Prostate gland (tissue), 2 donors: ENCODE measurements at regions not wholly inside any gene's neighbourhood (a gene's known extent, or its start where the extent isn't known, plus 50 kb on each side); places are given as distances from the start of the nearest gene placed in this dataset.

Source experiments
- DNase-seq: peaks from one replicate; pipeline ENCODE4 v3.0.0-alpha.2; 2019; ENCODE audit warnings: low spot score
- H3K27ac ChIP-seq, 2 donors: fragments of 200-600 bp; sonication (generic); 2 replicates each; pipeline ENCODE4 v1.5.1; 2017 to 2019
- H3K27me3 ChIP-seq: fragments of 200-600 bp; sonication (generic); replicated peaks from 2 replicates; pipeline ENCODE4 v1.5.1; 2019; ENCODE audit not compliant: insufficient read depth
- H3K36me3 ChIP-seq, 2 donors: fragments of 200-600 bp; sonication (generic); 1 replicate in 1 of 2; 2 replicates in 1 of 2; pipeline versions ENCODE4 v1.5.1 to v1.8.1; 2017 to 2019
- H3K4me1 ChIP-seq: fragments of 200-600 bp; sonication (generic); replicated peaks from 2 replicates; pipeline ENCODE4 v1.5.1; 2019
- H3K4me3 ChIP-seq, 2 donors: fragments of 200-600 bp; sonication (generic); 2 replicates each; pipeline ENCODE4 v1.5.1; 2017 to 2019
- H3K9me3 ChIP-seq: fragments of 200-600 bp; sonication (generic); 2 replicates; pipeline ENCODE4 v1.5.1; 2017
- POLR2A ChIP-seq: fragments of 450-650 bp; IDR thresholded peaks from one replicate; pipeline ENCODE4 v1.6.1; 2016; ENCODE audit warnings: antibody characterized with exemption, mild to moderate bottlenecking
- POLR2AphosphoS5 ChIP-seq: sonication (generic); formaldehyde crosslinking; IDR thresholded peaks from one replicate; pipeline ENCODE4 v1.6.1; 2017; ENCODE audit warnings: antibody characterized with exemption
- WGBS: methylation state at CpG from one replicate; pipeline ENCODE4 v1.1.5; 2018; 5-methylcytosine and 5-hydroxymethylcytosine counted together
- intact Hi-C: fragments of 100-400 bp; cut with DNase I; formaldehyde crosslinking; loops from one replicate; pipeline ENCODE4 v1.14.2; 2022
- TF ChIP-seq, protein P1 (sequence below), 4 experiments: fragments of 200-600 bp in 2 of 4; fragments of 450-650 bp in 2 of 4; sonication (generic) in 2 of 4; IDR thresholded peaks; 1 replicate in 3 of 4; 2 replicates in 1 of 4; pipeline ENCODE4 v1.5.1; 2016 to 2019; ENCODE audit warnings: antibody characterized with exemption in 4 of 4, mild to moderate bottlenecking in 2 of 4, moderate library complexity in 2 of 4

DNA sequence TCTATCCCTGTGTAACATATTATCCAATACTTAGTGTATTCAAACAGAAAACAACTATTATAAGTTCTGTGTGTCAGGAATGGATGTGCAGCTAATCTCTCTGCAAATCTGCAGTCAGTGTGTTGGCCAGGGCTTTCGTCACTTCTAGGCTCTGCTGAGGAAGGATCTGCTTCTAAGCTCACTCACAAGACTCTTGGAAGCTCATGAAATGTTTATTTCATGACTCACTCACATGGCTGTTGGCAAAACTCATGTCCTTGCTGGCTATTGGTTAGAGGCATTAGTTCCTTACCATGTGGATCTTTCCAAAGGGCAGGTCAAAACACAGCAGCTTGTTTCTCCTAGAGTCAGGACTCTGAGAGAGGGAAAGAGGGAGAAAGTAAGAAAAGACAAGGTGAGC, 367.4 kb upstream of the SMARCA2 start:
- 36% methylated on average over 1 of the region's 1 CpG for WGBS
- intact Hi-C loops, result no loop called here
- Histone ChIP-seq H3K9me3 (no peaks in the 10 kb centered on the region), H3K4me3 (no peak overlapping the region), H3K27ac (no peak overlapping the region), H3K27me3 (no peaks in the 10 kb centered on the region), H3K4me1 (no peaks in the 10 kb centered on the region), H3K36me3 (no peaks in the 10 kb centered on the region)
- TF ChIP-seq, protein P1, sequence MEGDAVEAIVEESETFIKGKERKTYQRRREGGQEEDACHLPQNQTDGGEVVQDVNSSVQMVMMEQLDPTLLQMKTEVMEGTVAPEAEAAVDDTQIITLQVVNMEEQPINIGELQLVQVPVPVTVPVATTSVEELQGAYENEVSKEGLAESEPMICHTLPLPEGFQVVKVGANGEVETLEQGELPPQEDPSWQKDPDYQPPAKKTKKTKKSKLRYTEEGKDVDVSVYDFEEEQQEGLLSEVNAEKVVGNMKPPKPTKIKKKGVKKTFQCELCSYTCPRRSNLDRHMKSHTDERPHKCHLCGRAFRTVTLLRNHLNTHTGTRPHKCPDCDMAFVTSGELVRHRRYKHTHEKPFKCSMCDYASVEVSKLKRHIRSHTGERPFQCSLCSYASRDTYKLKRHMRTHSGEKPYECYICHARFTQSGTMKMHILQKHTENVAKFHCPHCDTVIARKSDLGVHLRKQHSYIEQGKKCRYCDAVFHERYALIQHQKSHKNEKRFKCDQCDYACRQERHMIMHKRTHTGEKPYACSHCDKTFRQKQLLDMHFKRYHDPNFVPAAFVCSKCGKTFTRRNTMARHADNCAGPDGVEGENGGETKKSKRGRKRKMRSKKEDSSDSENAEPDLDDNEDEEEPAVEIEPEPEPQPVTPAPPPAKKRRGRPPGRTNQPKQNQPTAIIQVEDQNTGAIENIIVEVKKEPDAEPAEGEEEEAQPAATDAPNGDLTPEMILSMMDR (IDR thresholded peaks at IDR 0.05), result no peak
- TF ChIP-seq POLR2AphosphoS5 (no peak), POLR2A (no peak)
- no peak for DNase-seq

DNA sequence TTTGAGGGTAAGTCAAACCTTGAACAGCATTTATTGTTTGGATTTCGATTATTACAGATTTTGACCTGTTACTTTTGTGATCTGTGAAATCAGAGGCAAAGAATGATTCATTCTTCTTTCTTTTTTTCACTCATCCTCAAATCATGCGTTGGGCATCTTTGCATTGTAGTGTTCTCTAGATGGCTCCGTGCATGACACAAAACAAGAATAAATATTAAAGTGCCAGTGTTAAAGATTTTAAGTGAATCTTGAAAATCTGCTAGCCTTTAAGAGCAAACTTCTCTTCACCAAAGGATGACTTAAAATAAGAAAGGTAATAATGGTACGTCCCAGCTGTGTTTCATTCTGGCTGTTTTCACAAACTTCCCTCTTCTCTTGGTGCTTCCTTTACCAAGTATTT, 361.9 kb upstream of the SMARCA2 start:
- no peaks in the 10 kb centered on the region for H3K9me3 ChIP-seq
- 76% methylated on average over 4 of the region's 4 CpGs for WGBS
- H3K27ac ChIP-seq, result no peak overlapping the region
- no peak overlapping the region for H3K4me3 ChIP-seq
- no peaks in the 10 kb centered on the region for H3K36me3 ChIP-seq
- intact Hi-C loops, result no loop called here
- TF ChIP-seq POLR2AphosphoS5, result no peak
- DNase-seq, result no peak
- no peaks in the 10 kb centered on the region for H3K4me1 ChIP-seq
- no peaks in the 10 kb centered on the region for H3K27me3 ChIP-seq

DNA sequence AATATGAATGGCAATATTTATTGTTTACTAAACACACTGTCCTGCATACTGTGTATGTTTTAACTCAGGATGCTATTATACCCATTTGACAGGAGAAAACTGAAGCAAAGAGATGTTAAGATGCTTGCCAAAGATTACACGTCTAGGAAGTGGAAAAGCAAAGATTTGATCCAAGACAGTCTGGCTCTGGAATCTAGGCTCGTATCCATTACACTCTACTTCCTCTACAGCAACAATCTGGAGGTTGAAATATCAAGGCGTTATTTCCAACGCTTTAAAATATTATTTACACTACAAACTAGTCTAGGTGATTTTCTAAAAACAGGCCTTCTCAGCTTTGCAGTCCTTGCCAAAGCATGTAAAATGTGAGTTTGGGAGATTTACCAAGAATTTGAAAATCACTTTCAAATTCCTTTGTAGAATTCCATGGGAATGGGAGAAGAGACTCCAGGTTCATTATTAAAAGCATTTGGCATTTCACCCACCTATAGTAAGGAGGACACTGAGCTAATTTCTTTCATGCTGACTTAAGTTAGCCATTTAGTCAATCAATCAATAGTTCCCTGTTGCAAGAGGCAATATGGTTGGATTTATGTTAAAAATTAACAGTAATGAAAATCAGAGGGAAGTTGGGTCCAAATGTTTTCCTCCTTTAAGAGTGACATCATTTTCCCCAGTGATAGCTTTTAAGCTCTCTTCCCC, 356.3 kb upstream of the SMARCA2 start:
- Histone ChIP-seq H3K36me3 (no peaks in the 10 kb centered on the region), H3K9me3 (no peaks in the 10 kb centered on the region), H3K27ac (no peak overlapping the region), H3K27me3 (no peaks in the 10 kb centered on the region), H3K4me1 (no peaks in the 10 kb centered on the region), H3K4me3 (no peak overlapping the region)
- DNase-seq, result no peak
- intact Hi-C loops, result no loop called here
- 38% methylated on average over 4 of the region's 4 CpGs for WGBS
- TF ChIP-seq, protein P1 (IDR thresholded peaks at IDR 0.05), result no peak
- no peak for TF ChIP-seq POLR2AphosphoS5
- TF ChIP-seq POLR2A, result no peak

DNA sequence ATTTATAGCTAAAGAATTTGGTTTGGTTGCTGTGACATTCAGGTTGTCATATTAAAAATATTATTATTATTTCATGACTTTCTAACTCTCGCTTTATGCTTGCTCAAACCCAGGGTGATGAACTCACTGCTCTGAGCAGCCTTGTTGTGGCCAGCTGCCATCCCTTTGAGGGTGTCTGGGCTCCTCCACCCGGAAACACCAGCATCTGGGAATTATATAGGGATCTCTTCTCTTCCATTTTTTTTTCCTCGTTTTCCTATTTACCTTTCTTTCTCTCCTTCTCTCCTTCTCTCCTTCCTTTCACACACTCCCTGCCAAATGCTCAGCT, 355.8 kb upstream of the SMARCA2 start:
- H3K4me3 ChIP-seq, result no peak overlapping the region
- 38% methylated on average over 3 of the region's 3 CpGs for WGBS
- DNase-seq, result no peak
- TF ChIP-seq POLR2A, result no peak
- TF ChIP-seq, protein P1 (IDR thresholded peaks at IDR 0.05), result no peak
- no peak for TF ChIP-seq POLR2AphosphoS5
- intact Hi-C loops, result no loop called here
- no peaks in the 10 kb centered on the region for H3K27me3 ChIP-seq
- no peaks in the 10 kb centered on the region for H3K4me1 ChIP-seq
- no peak overlapping the region for H3K27ac ChIP-seq
- H3K9me3 ChIP-seq, result no peaks in the 10 kb centered on the region
- H3K36me3 ChIP-seq, result no peaks in the 10 kb centered on the region

DNA sequence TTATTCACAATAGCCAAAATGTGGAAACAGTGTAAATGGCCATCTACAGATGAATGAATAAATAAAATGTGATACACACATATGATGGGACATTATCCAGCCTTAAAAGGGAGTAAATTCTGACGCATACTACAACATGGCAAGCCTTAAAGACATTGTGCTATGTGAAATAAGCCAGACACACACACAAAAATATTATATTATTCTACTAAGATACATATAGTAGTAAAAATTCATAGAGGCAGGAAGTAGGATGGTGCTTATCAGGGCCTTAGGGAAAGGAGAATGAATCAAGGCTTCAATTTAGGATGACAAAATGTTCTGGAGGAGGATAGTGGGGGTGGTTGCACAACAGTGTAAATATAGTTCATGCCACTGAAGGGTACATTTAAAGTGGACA, 346.7 kb upstream of the SMARCA2 start:
- no peak overlapping the region for H3K4me3 ChIP-seq
- no peak for DNase-seq
- TF ChIP-seq POLR2A (no peak), POLR2AphosphoS5 (no peak)
- TF ChIP-seq, protein P1 (IDR thresholded peaks at IDR 0.05), result no peak
- H3K27ac ChIP-seq, result no peak overlapping the region
- no peaks in the 10 kb centered on the region for H3K36me3 ChIP-seq
- no peaks in the 10 kb centered on the region for H3K9me3 ChIP-seq
- intact Hi-C loops, result no loop called here
- H3K4me1 ChIP-seq, result no peaks in the 10 kb centered on the region
- H3K27me3 ChIP-seq, result no peaks in the 10 kb centered on the region
- WGBS, result 97% methylated on average over 1 of the region's 1 CpG
